ENCODE measurements at regions not wholly inside any gene's neighbourhood (a gene's known extent, or its start where the extent isn't known, plus 50 kb on each side); places are given as distances from the start of the nearest gene placed in this dataset.

- Histone ChIP-seq H3K9me2 (ENCODE audit: insufficient read depth) (no peaks in the 10 kb centered on the region), H3K4me2 (ENCODE audit: low read length) (no peak overlapping the region), H3K27me3 (ENCODE audit: insufficient read depth, low read length) (no peaks in the 10 kb centered on the region), H3K4me3 (replicated peaks in 1 of 2; ENCODE audit: low read depth in 1 of 2, low read length in 2 of 2) (no peak overlapping the region), H3K9ac (ENCODE audit: low read length) (no peak overlapping the region), H3K79me2 (ENCODE audit: insufficient read depth, low read length) (no peaks in the 10 kb centered on the region), H3K27ac (ENCODE audit: low read depth, low read length) (no peak overlapping the region), H3K4me1 (ENCODE audit: control insufficient read depth in 1 of 2, insufficient read depth in 2 of 2, low read length in 2 of 2) (peaks cover 7 to 17% of the 10 kb centered on the region in 2 experiments; a peak in 3 of 4 replicates), H4K20me1 (ENCODE audit: insufficient read depth) (no peaks in the 10 kb centered on the region), H3K36me3 (ENCODE audit: control insufficient read depth in 1 of 2, insufficient read depth in 2 of 2, low read length in 2 of 2) (no peaks in the 10 kb centered on the region), H2AFZ (ENCODE audit: low read depth, low read length, poor library complexity, severe bottlenecking) (no peak overlapping the region), H3K9me3 (ENCODE audit: control insufficient read depth in 1 of 2, insufficient read depth in 1 of 2, low read depth in 1 of 2, low read length in 2 of 2) (no peaks in the 10 kb centered on the region)
- DNase-seq (ENCODE audit: low read depth, low spot score): no peak
- TF ChIP-seq SP1 (IDR thresholded peaks at IDR 0.05; ENCODE audit: low read depth) (no peak), SIN3A (IDR thresholded peaks at IDR 0.05; ENCODE audit: low read depth) (no peak), POLR2A (IDR thresholded peaks at IDR 0.05; ENCODE audit: borderline replicate concordance, extremely low read depth, insufficient read depth, insufficient read length) (no peak), SRF (IDR thresholded peaks at IDR 0.05; ENCODE audit: low read depth) (no peak), ELF1 (IDR thresholded peaks at IDR 0.05; ENCODE audit: borderline replicate concordance, low read depth) (no peak), MAX (IDR thresholded peaks at IDR 0.05) (no peak), ATF3 (IDR thresholded peaks at IDR 0.05) (no peak), POLR2AphosphoS5 (IDR thresholded peaks at IDR 0.05; ENCODE audit: low read depth, low read length) (no peak), RAD21 (IDR thresholded peaks at IDR 0.05; ENCODE audit: low read depth) (no peak), EZH2phosphoT487 (IDR thresholded peaks at IDR 0.05; ENCODE audit: borderline replicate concordance) (no peak), EZH2 (IDR thresholded peaks at IDR 0.05) (no peak), ZFX (IDR thresholded peaks at IDR 0.05) (no peak), JUND (IDR thresholded peaks at IDR 0.05) (no peak), ZBTB33 (IDR thresholded peaks at IDR 0.05; ENCODE audit: extremely low read depth, insufficient replicate concordance, low read length) (no peak), REST (IDR thresholded peaks at IDR 0.05; ENCODE audit: low read depth) (no peak)
- CTCF ChIA-PET: no interaction called here
- BruUV-seq (replicated peaks): no TSS peak
- no peak for ATAC-seq
- POLR2A ChIA-PET: no interaction called here
- RAD21 ChIA-PET (ENCODE audit: low non-redundant PET in 1 of 2, low total read pairs in 2 of 2, uncharacterized antibody in 2 of 2, unreplicated experiment in 2 of 2): no interaction called here
- intact Hi-C loops (cut with micrococcal nuclease): no loop called here
Observed at GRCh38 chr7:155225516-155225915, 72.2 kb upstream of the INSIG1 start.
